DOHH2 (cell line): ENCODE measurements at regions not wholly inside any gene's neighbourhood (a gene's known extent, or its start where the extent isn't known, plus 50 kb on each side); places are given as distances from the start of the nearest gene placed in this dataset.

ENCODE experiments used
- CTCF ChIP-seq: fragments of 200-600 bp; sonication (generic); IDR thresholded peaks from one replicate; pipeline ENCODE4 v1.5.1; 2014; ENCODE audit warnings: antibody characterized with exemption, mild to moderate bottlenecking, low read depth, low read length; ENCODE audit not compliant: poor library complexity, severe bottlenecking
- EZH2phosphoT487 ChIP-seq: fragments of 200-600 bp; sonication (generic); IDR thresholded peaks from 2 replicates; pipeline ENCODE4 v1.6.1; 2017; ENCODE audit warnings: borderline replicate concordance, mild to moderate bottlenecking, antibody characterized with exemption, low read length, moderate library complexity, mixed read lengths

GRCh38 chr1:186574926-186575325 lies 105.3 kb downstream of the PTGS2 start:
- TF ChIP-seq CTCF = no peak
- no peak for TF ChIP-seq EZH2phosphoT487
